Tibial nerve (tissue), 4 donors: ENCODE measurements at regions not wholly inside any gene's neighbourhood (a gene's known extent, or its start where the extent isn't known, plus 50 kb on each side); places are given as distances from the start of the nearest gene placed in this dataset.

Experiments
- CTCF ChIP-seq, 5 experiments: fragments of 200-600 bp in 3 of 5; fragments of 450-650 bp in 2 of 5; sonication (generic) in 3 of 5; IDR thresholded peaks; one replicate each; pipeline ENCODE4 v1.5.1; 2016 to 2019; ENCODE audit warnings: antibody characterized with exemption in 5 of 5, mild to moderate bottlenecking in 3 of 5, moderate library complexity in 2 of 5
- EP300 ChIP-seq, 2 donors: sonication (generic); formaldehyde crosslinking; IDR thresholded peaks; one replicate each; pipeline ENCODE4 v1.6.1; 2017; ENCODE audit warnings: antibody characterized with exemption in 2 of 2, mild to moderate bottlenecking in 1 of 2
- POLR2A ChIP-seq, 2 donors: fragments of 450-650 bp; IDR thresholded peaks; one replicate each; pipeline ENCODE4 v1.6.1; 2017; ENCODE audit warnings: antibody characterized with exemption in 2 of 2, mild to moderate bottlenecking in 2 of 2, moderate library complexity in 2 of 2

- TF ChIP-seq CTCF (IDR thresholded peaks at IDR 0.05) (no peak), POLR2A (IDR thresholded peaks at IDR 0.05) (no peak), EP300 (IDR thresholded peaks at IDR 0.05) (no peak)
Measured at GRCh38 chr9:119998614-119999013, 581.4 kb downstream of the CDK5RAP2 start.
